LNCaP clone FGC (cell line): ENCODE measurements at regions not wholly inside any gene's neighbourhood (a gene's known extent, or its start where the extent isn't known, plus 50 kb on each side); places are given as distances from the start of the nearest gene placed in this dataset.
"Not testable (repeated sequence)": the region's sequence is repeated elsewhere in the genome, so short reads cannot be mapped to it uniquely, and the experiment has no call there.

ENCODE experiments used
- DNase-seq: peaks from one replicate; pipeline ENCODE4 v3.0.0-alpha.2; 2011; ENCODE audit warnings: low read depth
- H3K4me3 ChIP-seq: 2 replicates; pipeline ENCODE4 v1.5.1; 2011; ENCODE audit warnings: mild to moderate bottlenecking, low read depth, low read length, control low read depth
- CTCF ChIP-seq: IDR thresholded peaks from 2 replicates; pipeline ENCODE4 v1.5.1; 2012; ENCODE audit warnings: mild to moderate bottlenecking; ENCODE audit not compliant: control insufficient read depth, insufficient read depth; ENCODE audit errors: extremely low read depth

- H3K4me3 ChIP-seq: no peak overlapping the region
- TF ChIP-seq CTCF: no peak
- no peak for DNase-seq
Observed at GRCh38 chr1:193909406-193910082, 723.1 kb upstream of the B3GALT2 start.

- no peak overlapping the region for H3K4me3 ChIP-seq
- no peak for DNase-seq
- no peak for TF ChIP-seq CTCF
Observed at GRCh38 chr1:193905288-193906085, 719.1 kb upstream of the B3GALT2 start.

- no peak overlapping the region for H3K4me3 ChIP-seq
- TF ChIP-seq CTCF: no peak
- DNase-seq: no peak
Observed at GRCh38 chr1:193891788-193892187, 705.4 kb upstream of the B3GALT2 start.

GRCh38 chr1:193890935-193891334 lies 704.5 kb upstream of the B3GALT2 start:
- no peak for DNase-seq
- TF ChIP-seq CTCF: no peak

GRCh38 chr1:193884848-193885558 lies 698.6 kb upstream of the B3GALT2 start:
- no peak for TF ChIP-seq CTCF
- no peak overlapping the region for H3K4me3 ChIP-seq
- no peak for DNase-seq

More at GRCh38 chr1:193890935-193891334, 704.5 kb upstream of the B3GALT2 start:
- H3K4me3 ChIP-seq: no peak overlapping the region

- DNase-seq, H3K4me3 ChIP-seq: not testable (repeated sequence)
Observed at GRCh38 chr1:193877920-193878319, 691.5 kb upstream of the B3GALT2 start.

- no peak overlapping the region for H3K4me3 ChIP-seq
- TF ChIP-seq CTCF: no peak
- DNase-seq: no peak
Observed at GRCh38 chr1:193868425-193868824, 682.0 kb upstream of the B3GALT2 start.
